ENCODE measurements at regions not wholly inside any gene's neighbourhood (a gene's known extent, or its start where the extent isn't known, plus 50 kb on each side); places are given as distances from the start of the nearest gene placed in this dataset.

DNA sequence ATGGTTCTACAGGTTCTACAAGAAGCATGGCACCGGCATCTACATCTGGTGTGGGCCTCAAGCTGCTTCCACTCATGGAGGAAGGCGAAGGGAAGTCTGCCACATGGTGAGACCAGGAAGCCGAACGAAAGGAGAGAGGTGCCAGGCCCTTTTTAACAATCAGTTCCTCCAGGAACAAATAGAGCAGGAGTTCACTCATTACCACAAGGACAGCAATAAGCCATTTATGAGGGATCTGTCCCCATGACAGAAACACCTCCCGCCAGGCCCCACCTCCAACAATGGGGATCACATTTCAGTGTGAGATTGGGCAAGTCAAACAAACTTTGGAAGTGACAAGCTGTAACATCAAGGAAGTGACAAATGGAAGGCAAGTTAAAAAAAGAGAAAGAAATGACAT, 95.5 kb upstream of the PTPN3 start:
- H3K4me3 Mint-ChIP-seq: no peak overlapping the region
- DNase-seq (ENCODE audit: low spot score in 2 of 2, unreplicated experiment in 2 of 2): no peak
- H3K27ac Mint-ChIP-seq: no peak overlapping the region
- H3K36me3 Mint-ChIP-seq: peaks cover 4% of the 10 kb centered on the region
- no peaks in the 10 kb centered on the region for H3K27me3 Mint-ChIP-seq (ENCODE audit: low read depth)
- H3K9me3 Mint-ChIP-seq: peaks cover 15% of the 10 kb centered on the region
- TF ChIP-seq, protein P1, sequence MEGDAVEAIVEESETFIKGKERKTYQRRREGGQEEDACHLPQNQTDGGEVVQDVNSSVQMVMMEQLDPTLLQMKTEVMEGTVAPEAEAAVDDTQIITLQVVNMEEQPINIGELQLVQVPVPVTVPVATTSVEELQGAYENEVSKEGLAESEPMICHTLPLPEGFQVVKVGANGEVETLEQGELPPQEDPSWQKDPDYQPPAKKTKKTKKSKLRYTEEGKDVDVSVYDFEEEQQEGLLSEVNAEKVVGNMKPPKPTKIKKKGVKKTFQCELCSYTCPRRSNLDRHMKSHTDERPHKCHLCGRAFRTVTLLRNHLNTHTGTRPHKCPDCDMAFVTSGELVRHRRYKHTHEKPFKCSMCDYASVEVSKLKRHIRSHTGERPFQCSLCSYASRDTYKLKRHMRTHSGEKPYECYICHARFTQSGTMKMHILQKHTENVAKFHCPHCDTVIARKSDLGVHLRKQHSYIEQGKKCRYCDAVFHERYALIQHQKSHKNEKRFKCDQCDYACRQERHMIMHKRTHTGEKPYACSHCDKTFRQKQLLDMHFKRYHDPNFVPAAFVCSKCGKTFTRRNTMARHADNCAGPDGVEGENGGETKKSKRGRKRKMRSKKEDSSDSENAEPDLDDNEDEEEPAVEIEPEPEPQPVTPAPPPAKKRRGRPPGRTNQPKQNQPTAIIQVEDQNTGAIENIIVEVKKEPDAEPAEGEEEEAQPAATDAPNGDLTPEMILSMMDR (IDR thresholded peaks at IDR 0.05; ENCODE audit: unreplicated experiment): no peak
- peaks cover 12% of the 10 kb centered on the region for H3K4me1 Mint-ChIP-seq

DNA sequence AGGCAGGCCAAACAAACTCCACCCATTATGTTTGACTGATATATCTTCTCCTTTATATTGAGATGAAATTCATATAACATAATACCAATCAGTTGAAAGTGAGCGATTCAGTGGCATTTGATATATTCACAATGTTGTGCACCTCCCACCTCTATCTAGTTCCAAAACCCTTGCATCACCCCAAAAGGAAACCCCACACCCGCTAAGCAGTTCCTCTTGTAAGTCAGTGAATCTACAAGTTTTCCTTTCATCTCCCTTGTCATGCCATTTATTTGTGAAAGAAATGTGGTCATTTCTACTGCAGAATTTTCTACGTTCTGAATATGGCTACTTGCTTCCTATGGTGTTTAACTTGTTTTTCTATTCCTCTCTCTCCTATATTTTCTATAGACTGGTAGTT, 99.4 kb upstream of the PTPN3 start:
- no peak overlapping the region for H3K27ac Mint-ChIP-seq
- TF ChIP-seq, protein P1 (IDR thresholded peaks at IDR 0.05; ENCODE audit: unreplicated experiment): no peak
- H3K9me3 Mint-ChIP-seq: peaks cover 3% of the 10 kb centered on the region
- no peaks in the 10 kb centered on the region for H3K4me1 Mint-ChIP-seq
- H3K36me3 Mint-ChIP-seq: no peaks in the 10 kb centered on the region
- no peak for DNase-seq (ENCODE audit: low spot score in 2 of 2, unreplicated experiment in 2 of 2)
- H3K4me3 Mint-ChIP-seq: no peak overlapping the region
- peaks cover 2% of the 10 kb centered on the region for H3K27me3 Mint-ChIP-seq (ENCODE audit: low read depth)

DNA sequence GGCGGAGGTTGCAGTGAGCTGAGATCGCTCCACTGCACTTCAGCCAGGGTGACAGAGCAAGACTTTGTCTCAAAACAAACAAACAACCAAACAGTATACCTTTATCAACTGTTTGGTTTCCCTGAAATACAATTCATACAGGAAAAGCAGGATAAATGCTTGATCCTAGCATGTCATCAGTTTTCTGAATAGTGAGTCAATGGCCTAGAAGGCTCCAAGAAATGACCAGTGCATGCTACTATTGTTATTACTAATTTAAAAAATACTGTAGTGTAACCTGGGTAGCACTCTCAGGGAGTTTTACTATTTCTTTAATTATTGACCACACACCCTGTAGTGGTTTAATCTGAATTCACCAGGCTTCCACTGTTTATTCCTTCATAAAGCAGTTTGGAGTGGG, 101.0 kb upstream of the PTPN3 start:
- H3K36me3 Mint-ChIP-seq: no peaks in the 10 kb centered on the region
- H3K4me1 Mint-ChIP-seq: no peaks in the 10 kb centered on the region
- H3K9me3 Mint-ChIP-seq: peaks cover 3% of the 10 kb centered on the region
- TF ChIP-seq, protein P1 (IDR thresholded peaks at IDR 0.05; ENCODE audit: unreplicated experiment): no peak
- H3K27ac Mint-ChIP-seq: no peak overlapping the region
- H3K27me3 Mint-ChIP-seq (ENCODE audit: low read depth): peaks cover 3% of the 10 kb centered on the region
- no peak for DNase-seq (ENCODE audit: low spot score in 2 of 2, unreplicated experiment in 2 of 2)
- no peak overlapping the region for H3K4me3 Mint-ChIP-seq

DNA sequence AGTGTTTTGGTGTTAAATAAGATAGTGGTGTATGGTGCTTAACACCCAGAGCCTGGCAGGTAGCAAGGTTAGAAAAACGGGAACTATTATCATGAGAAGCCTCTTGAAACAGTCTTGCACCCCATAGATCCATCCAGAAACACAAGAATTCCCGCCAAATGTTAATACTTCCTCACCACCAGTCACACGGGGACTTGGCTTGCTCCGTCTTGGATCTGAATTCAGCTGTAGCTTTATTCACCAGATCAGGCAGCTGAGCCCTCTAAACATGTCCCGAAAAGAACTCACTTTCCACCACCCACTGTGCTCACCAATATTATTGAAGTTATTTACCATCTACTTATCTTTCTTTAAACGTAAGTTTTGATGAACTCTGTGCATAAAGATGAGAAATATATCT, 101.6 kb upstream of the PTPN3 start:
- H3K27me3 Mint-ChIP-seq (ENCODE audit: low read depth): peaks cover 3% of the 10 kb centered on the region
- peaks cover 2% of the 10 kb centered on the region for H3K4me1 Mint-ChIP-seq
- no peaks in the 10 kb centered on the region for H3K36me3 Mint-ChIP-seq
- H3K27ac Mint-ChIP-seq: no peak overlapping the region
- no peak overlapping the region for H3K4me3 Mint-ChIP-seq
- H3K9me3 Mint-ChIP-seq: peaks cover 3% of the 10 kb centered on the region
- DNase-seq (ENCODE audit: low spot score in 2 of 2, unreplicated experiment in 2 of 2): no peak
- TF ChIP-seq, protein P1 (IDR thresholded peaks at IDR 0.05; ENCODE audit: unreplicated experiment): no peak

DNA sequence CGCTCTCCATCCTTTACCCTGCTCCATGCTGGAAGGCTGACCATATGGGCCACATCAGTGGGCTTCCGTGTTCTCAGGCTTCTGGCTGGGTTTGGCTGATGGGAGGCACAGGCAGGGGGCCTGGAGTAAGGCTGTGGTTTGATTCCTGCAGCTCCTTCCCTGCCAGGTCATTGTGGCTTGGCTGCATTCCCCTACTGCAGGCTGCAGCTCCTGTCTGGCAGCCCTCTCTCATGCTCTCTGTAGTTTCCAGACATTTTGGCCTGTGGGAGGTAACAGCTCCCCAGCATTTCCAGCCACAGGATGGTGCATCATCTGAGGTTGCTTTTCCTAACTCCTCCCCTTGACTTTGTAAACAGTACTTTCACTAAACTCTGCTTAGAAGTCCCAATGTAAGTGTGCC, 102.0 kb upstream of the PTPN3 start:
- Mint-ChIP-seq H3K27ac (no peak overlapping the region), H3K4me1 (peaks cover 3% of the 10 kb centered on the region), H3K4me3 (no peak overlapping the region), H3K9me3 (peaks cover 3% of the 10 kb centered on the region), H3K27me3 (ENCODE audit: low read depth) (peaks cover 3% of the 10 kb centered on the region), H3K36me3 (no peaks in the 10 kb centered on the region)
- DNase-seq (ENCODE audit: low spot score in 2 of 2, unreplicated experiment in 2 of 2): no peak
- TF ChIP-seq, protein P1 (IDR thresholded peaks at IDR 0.05; ENCODE audit: unreplicated experiment): no peak

DNA sequence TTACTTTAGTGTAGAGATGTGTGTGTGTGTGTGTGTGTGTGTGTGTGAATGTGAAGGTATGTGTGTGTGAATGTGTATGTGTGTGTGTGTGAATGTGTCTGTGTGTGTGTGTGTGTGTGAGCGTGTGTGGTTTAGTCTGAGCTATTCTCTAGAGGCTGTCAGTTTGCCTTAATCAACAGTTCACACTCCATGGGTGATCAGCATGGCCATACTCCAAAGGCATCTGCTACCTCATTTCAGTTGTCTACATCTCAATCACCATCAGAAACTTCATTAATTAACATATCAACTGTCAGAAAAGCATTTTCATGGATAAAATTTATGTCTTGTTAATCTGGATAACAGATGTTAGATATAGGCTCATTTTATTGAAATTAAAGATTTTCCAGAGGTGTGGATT, 103.1 kb upstream of the PTPN3 start:
- Mint-ChIP-seq H3K36me3 (no peaks in the 10 kb centered on the region), H3K4me3 (no peak overlapping the region), H3K27ac (no peak overlapping the region), H3K27me3 (ENCODE audit: low read depth) (peaks cover 3% of the 10 kb centered on the region), H3K9me3 (peaks cover 10% of the 10 kb centered on the region), H3K4me1 (peaks cover 5% of the 10 kb centered on the region)
- TF ChIP-seq, protein P1 (IDR thresholded peaks at IDR 0.05; ENCODE audit: unreplicated experiment): no peak
- no peak for DNase-seq (ENCODE audit: low spot score in 2 of 2, unreplicated experiment in 2 of 2)

Data from mesothelial cell of epicardium (in vitro differentiated cells).